IMR-90 (cell line): ENCODE measurements at regions not wholly inside any gene's neighbourhood (a gene's known extent, or its start where the extent isn't known, plus 50 kb on each side); places are given as distances from the start of the nearest gene placed in this dataset.

ENCODE experiments used
- ATAC-seq: fragments of 200-7000 bp; cut with Tn5 transposase; 2 replicates; pipeline ENCODE4 v1.9.1; 2020; ENCODE audit warnings: low read depth, mild to moderate bottlenecking, moderate library complexity
- BruUV-seq: library from RNA; stranded (reverse); fragments of 400-500 nt; replicated peaks from 2 replicates; lab custom pipeline; 2021; lab: Mats Ljungman, UMichigan
- CTCF ChIA-PET: fragments of 300-600 bp; formaldehyde crosslinking; extraction: SDS; loops from one replicate; lab custom pipeline; 2021; ENCODE audit warnings: antibody characterized with exemption; lab: Yijun Ruan, JAX
- POLR2A ChIA-PET: fragments of 300-600 bp; sonication (Branson Sonifier 250); formaldehyde crosslinking; loops from one replicate; lab custom pipeline; 2022; ENCODE audit warnings: antibody characterized with exemption; ENCODE audit not compliant: unreplicated experiment; lab: Charles Lee
- DNase-seq: peaks from one replicate; pipeline ENCODE4 v3.0.0; 2013
- H2AFZ ChIP-seq: replicated peaks from 2 replicates; pipeline ENCODE3; 2013; ENCODE audit warnings: low read length, mild to moderate bottlenecking; ENCODE audit not compliant: poor library complexity
- H2AK5ac ChIP-seq: 2 replicates; pipeline ENCODE4 v1.6.1; 2013; ENCODE audit warnings: low read depth, low read length, inconsistent platforms
- H2AK9ac ChIP-seq: replicated peaks from 2 replicates; pipeline ENCODE3; 2013; ENCODE audit warnings: mild to moderate bottlenecking, low read depth, low read length, moderate library complexity; ENCODE audit not compliant: poor library complexity
- H2BK120ac ChIP-seq: 2 replicates; pipeline ENCODE4 v1.6.1; 2013; ENCODE audit warnings: low read depth, low read length, inconsistent platforms
- H2BK15ac ChIP-seq: 3 replicates; pipeline ENCODE4 v1.6.1; 2013; ENCODE audit warnings: low read depth, low read length, inconsistent platforms
- H2BK20ac ChIP-seq: 2 replicates; pipeline ENCODE4 v1.6.1; 2013; ENCODE audit warnings: low read depth, mild to moderate bottlenecking, inconsistent platforms, low read length, moderate library complexity
- H2BK5ac ChIP-seq: 2 replicates; pipeline ENCODE4 v1.6.1; 2013; ENCODE audit warnings: mild to moderate bottlenecking, low read depth, low read length, inconsistent platforms; ENCODE audit not compliant: poor library complexity, severe bottlenecking
- H3K14ac ChIP-seq: replicated peaks from 2 replicates; pipeline ENCODE4 v1.6.1; 2013; ENCODE audit warnings: low read depth, low read length, inconsistent platforms
- H3K18ac ChIP-seq: 2 replicates; pipeline ENCODE4 v1.6.1; 2013; ENCODE audit warnings: low read depth, low read length, control low read depth
- H3K23ac ChIP-seq: 2 replicates; pipeline ENCODE4 v1.6.1; 2013; ENCODE audit warnings: low read depth, low read length, inconsistent platforms
- H3K27ac ChIP-seq: 2 replicates; pipeline ENCODE4 v1.5.1; 2013; ENCODE audit warnings: mild to moderate bottlenecking, control low read depth, low read length; ENCODE audit not compliant: insufficient read depth
- H3K27me3 ChIP-seq: 2 replicates; pipeline ENCODE4 v1.6.1; 2013; ENCODE audit warnings: low read length; ENCODE audit not compliant: control insufficient read depth, insufficient read depth
- H3K36me3 ChIP-seq: 2 replicates; pipeline ENCODE4 v1.6.1; 2013; ENCODE audit warnings: low read length, mixed read lengths; ENCODE audit not compliant: control insufficient read depth, insufficient read depth
- H3K4ac ChIP-seq: 2 replicates; pipeline ENCODE4 v1.6.1; 2013; ENCODE audit warnings: low read depth, low read length, inconsistent platforms
- H3K4me1 ChIP-seq: 2 replicates; pipeline ENCODE4 v1.6.1; 2013; ENCODE audit warnings: low read length, mixed read lengths; ENCODE audit not compliant: control insufficient read depth, insufficient read depth
- H3K4me2 ChIP-seq: 2 replicates; pipeline ENCODE4 v1.6.1; 2013; ENCODE audit warnings: low read depth, mild to moderate bottlenecking, control low read depth, low read length, moderate library complexity
- H3K4me3 ChIP-seq: 2 replicates; pipeline ENCODE4 v1.5.1; 2013; ENCODE audit warnings: low read depth, mild to moderate bottlenecking, control low read depth, low read length, moderate library complexity; ENCODE audit not compliant: insufficient read depth
- H3K56ac ChIP-seq: 2 replicates; pipeline ENCODE4 v1.6.1; 2013; ENCODE audit warnings: low read length, inconsistent platforms; ENCODE audit not compliant: insufficient read depth; ENCODE audit errors: extremely low read depth
- H3K79me1 ChIP-seq, 2 experiments: 2 replicates each; pipeline ENCODE4 v1.6.1; 2013; ENCODE audit warnings: low read length in 2 of 2, inconsistent platforms in 1 of 2, low read depth in 1 of 2
- H3K9ac ChIP-seq: 2 replicates; pipeline ENCODE4 v1.6.1; 2013; ENCODE audit warnings: low read depth, low read length, control low read depth
- H3K9me1 ChIP-seq: 2 replicates; pipeline ENCODE4 v1.6.1; 2013; ENCODE audit warnings: low read length, inconsistent platforms; ENCODE audit not compliant: insufficient read depth
- H3K9me3 ChIP-seq: 2 replicates; pipeline ENCODE4 v1.6.1; 2013; ENCODE audit warnings: low read length; ENCODE audit not compliant: control insufficient read depth, insufficient read depth
- H4K20me1 ChIP-seq: 2 replicates; pipeline ENCODE4 v1.6.1; 2013; ENCODE audit warnings: low read length, inconsistent platforms; ENCODE audit not compliant: insufficient read depth
- H4K5ac ChIP-seq: 2 replicates; pipeline ENCODE4 v1.6.1; 2013; ENCODE audit warnings: mild to moderate bottlenecking, low read depth, low read length, control low read depth
- H4K8ac ChIP-seq, 2 experiments: 2 replicates each; pipeline ENCODE4 v1.6.1; 2013; ENCODE audit warnings: low read depth in 2 of 2, low read length in 2 of 2, control low read depth in 1 of 2, inconsistent platforms in 1 of 2
- H4K91ac ChIP-seq: 2 replicates; pipeline ENCODE4 v1.6.1; 2013; ENCODE audit warnings: low read depth, low read length, inconsistent platforms; ENCODE audit not compliant: insufficient read depth
- MXI1 ChIP-seq: IDR thresholded peaks from 2 replicates; pipeline ENCODE4 v1.6.1; 2012; ENCODE audit warnings: low read depth, mild to moderate bottlenecking, low read length, moderate library complexity, borderline replicate concordance
- NFE2L2 ChIP-seq: fragments of 150-350 bp; IDR thresholded peaks from 2 replicates; pipeline ENCODE4 v1.6.1; 2016; ENCODE audit warnings: low read depth, mild to moderate bottlenecking, low read length
- POLR2A ChIP-seq: IDR thresholded peaks from 2 replicates; pipeline ENCODE4 v1.6.1; 2012; ENCODE audit warnings: mild to moderate bottlenecking, low read depth, low read length
- RFX5 ChIP-seq: IDR thresholded peaks from 2 replicates; pipeline ENCODE4 v1.8.0; 2012; ENCODE audit warnings: low read depth, mild to moderate bottlenecking, low read length, moderate library complexity
- SMC3 ChIP-seq: fragments of 150-350 bp; IDR thresholded peaks from 2 replicates; pipeline ENCODE4 v1.6.1; 2016; ENCODE audit warnings: low read depth, mild to moderate bottlenecking, antibody characterized with exemption, low read length, moderate library complexity
- WGBS, 2 experiments: methylation state at CpG; one replicate each; pipeline versions ENCODE4 v1.1.5 to v1.1.7; 2013; ENCODE audit warnings: missing lambda C conversion rate in 2 of 2; ENCODE audit not compliant: insufficient read length in 1 of 2; ENCODE audit errors: extremely low coverage in 2 of 2; 5-methylcytosine and 5-hydroxymethylcytosine counted together
- dilution Hi-C: fragments of 300-500 bp; cut with HindIII; formaldehyde crosslinking; loops from one replicate; pipeline ENCODE4 v1.14.3; 2018; ENCODE audit warnings: low sequenced_read_pairs; ENCODE audit not compliant: unreplicated experiment
- in situ Hi-C: fragments of 300-500 bp; cut with MboI; formaldehyde crosslinking; loops from 3 replicates; pipeline ENCODE4 v1.14.3; 2019; ENCODE audit warnings: low sequenced_read_pairs, inconsistent platforms, mixed read lengths
- intact Hi-C: fragments of 100-400 bp; cut with micrococcal nuclease; formaldehyde crosslinking; loops from 2 replicates; pipeline ENCODE4 v1.10.0; 2022
- TF ChIP-seq, protein P1 (sequence below): fragments of 150-350 bp; IDR thresholded peaks from 2 replicates; pipeline ENCODE4 v1.6.1; 2017; ENCODE audit warnings: mild to moderate bottlenecking, antibody characterized with exemption, low read length, low read depth

DNA sequence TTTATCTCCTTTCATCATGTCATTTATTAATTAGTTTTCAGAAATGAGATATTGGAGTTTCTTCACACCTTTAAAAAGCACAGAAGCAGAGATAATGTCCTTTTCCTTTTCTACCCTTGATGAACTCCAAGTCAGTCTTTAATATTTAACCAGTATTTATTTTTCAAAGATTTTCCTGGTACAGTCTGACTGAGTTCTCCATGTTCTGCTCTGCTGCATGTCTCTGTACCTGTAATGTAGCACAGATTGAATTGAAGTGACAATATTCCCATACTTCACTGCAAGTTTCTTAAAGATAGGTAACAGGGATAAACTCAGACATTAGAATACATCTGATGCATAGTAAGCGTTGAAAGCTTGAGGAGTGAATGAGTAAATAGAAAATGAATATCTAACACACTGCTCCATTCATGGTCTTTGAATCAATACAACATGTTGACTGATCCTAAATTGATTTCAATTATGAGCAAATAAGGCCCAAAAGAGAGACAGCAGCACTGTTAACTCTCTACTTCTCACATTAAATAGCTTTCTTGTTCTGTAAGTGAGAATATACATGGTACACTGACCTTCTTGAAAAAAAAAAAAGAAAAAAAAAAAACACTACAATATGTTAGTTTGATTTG is 1323.6 kb upstream of the PRR20A start:
- CTCF ChIA-PET, result no interaction called here
- POLR2A ChIA-PET, result no interaction called here
- Histone ChIP-seq H3K56ac (no peak overlapping the region), H3K27me3 (no peaks in the 10 kb centered on the region), H2AK9ac (no peak overlapping the region), H3K27ac (no peak overlapping the region), H3K4me2 (no peak overlapping the region), H2BK120ac (no peak overlapping the region), H2BK5ac (no peak overlapping the region), H4K20me1 (no peaks in the 10 kb centered on the region), H3K23ac (no peak overlapping the region), H3K4ac (no peak overlapping the region), H2AFZ (no peak overlapping the region), H3K79me1 (no peaks in the 10 kb centered on the region), H4K91ac (no peak overlapping the region), H3K4me1 (no peaks in the 10 kb centered on the region), H2AK5ac (no peak overlapping the region), H3K36me3 (no peaks in the 10 kb centered on the region), H3K18ac (no peak overlapping the region), H3K9me3 (peaks cover 4% of the 10 kb centered on the region; the same call in 1 of the 2 replicates), H3K9me1 (no peaks in the 10 kb centered on the region), H2BK20ac (no peak overlapping the region), H2BK15ac (no peak overlapping the region), H3K4me3 (no peak overlapping the region), H4K8ac (no peak overlapping the region), H4K5ac (no peak overlapping the region), H3K9ac (no peak overlapping the region), H3K14ac (no peak overlapping the region)
- in situ Hi-C loops, result no loop called here
- no peak for DNase-seq
- no CpG with 5 or more reads among the region's 1 CpG for WGBS, 2 experiments
- no peak for ATAC-seq
- TF ChIP-seq RFX5 (no peak), SMC3 (no peak), NFE2L2 (no peak), MXI1 (no peak), POLR2A (no peak)
- TF ChIP-seq, protein P1, sequence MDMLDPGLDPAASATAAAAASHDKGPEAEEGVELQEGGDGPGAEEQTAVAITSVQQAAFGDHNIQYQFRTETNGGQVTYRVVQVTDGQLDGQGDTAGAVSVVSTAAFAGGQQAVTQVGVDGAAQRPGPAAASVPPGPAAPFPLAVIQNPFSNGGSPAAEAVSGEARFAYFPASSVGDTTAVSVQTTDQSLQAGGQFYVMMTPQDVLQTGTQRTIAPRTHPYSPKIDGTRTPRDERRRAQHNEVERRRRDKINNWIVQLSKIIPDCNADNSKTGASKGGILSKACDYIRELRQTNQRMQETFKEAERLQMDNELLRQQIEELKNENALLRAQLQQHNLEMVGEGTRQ, result no peak
- dilution Hi-C loops, result no loop called here
- intact Hi-C loops, result no loop called here
- no TSS peak for BruUV-seq
